ENCODE measurements at regions not wholly inside any gene's neighbourhood (a gene's known extent, or its start where the extent isn't known, plus 50 kb on each side); places are given as distances from the start of the nearest gene placed in this dataset.

- Histone ChIP-seq H3K27ac (no peak overlapping the region), H3K4me3 (no peak overlapping the region), H3K27me3 (replicated peaks; ENCODE audit: insufficient read depth) (no peaks in the 10 kb centered on the region), H3K36me3 (no peaks in the 10 kb centered on the region), H3K4me1 (ENCODE audit: control insufficient read depth in 1 of 2, low read depth in 2 of 2) (no peaks in the 10 kb centered on the region), H3K9me3 (no peaks in the 10 kb centered on the region)
- DNase-seq (ENCODE audit: low spot score) (no peak), ATAC-seq (ENCODE audit: insufficient number of reproducible peaks, low FRiP score, low read depth) (no peak)
- TF ChIP-seq, protein P1, sequence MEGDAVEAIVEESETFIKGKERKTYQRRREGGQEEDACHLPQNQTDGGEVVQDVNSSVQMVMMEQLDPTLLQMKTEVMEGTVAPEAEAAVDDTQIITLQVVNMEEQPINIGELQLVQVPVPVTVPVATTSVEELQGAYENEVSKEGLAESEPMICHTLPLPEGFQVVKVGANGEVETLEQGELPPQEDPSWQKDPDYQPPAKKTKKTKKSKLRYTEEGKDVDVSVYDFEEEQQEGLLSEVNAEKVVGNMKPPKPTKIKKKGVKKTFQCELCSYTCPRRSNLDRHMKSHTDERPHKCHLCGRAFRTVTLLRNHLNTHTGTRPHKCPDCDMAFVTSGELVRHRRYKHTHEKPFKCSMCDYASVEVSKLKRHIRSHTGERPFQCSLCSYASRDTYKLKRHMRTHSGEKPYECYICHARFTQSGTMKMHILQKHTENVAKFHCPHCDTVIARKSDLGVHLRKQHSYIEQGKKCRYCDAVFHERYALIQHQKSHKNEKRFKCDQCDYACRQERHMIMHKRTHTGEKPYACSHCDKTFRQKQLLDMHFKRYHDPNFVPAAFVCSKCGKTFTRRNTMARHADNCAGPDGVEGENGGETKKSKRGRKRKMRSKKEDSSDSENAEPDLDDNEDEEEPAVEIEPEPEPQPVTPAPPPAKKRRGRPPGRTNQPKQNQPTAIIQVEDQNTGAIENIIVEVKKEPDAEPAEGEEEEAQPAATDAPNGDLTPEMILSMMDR (IDR thresholded peaks at IDR 0.05): no peak
Observed at GRCh38 chr15:70209499-70209898, 111.8 kb upstream of the TLE3 start.

DNA sequence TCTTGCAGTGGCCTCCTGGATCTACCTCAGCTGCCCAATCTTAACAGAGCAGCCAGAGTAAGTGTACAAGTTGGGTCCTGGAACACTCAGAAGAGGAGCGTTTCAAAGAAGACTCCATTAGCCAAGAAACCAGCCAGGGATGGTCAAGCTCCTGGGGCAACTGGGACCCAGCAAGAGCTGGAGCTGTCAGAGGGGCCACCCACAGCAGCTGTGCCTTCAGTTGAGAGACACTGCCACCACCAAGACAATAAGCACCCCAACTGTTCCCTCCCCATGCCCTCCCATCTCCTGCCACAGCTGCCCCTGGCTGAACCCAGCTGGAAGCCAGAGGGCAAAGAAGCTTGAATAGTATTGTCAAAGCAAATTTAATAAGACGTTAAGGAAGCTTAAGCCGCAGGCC is 110.6 kb upstream of the TLE3 start:
- no peaks in the 10 kb centered on the region for H3K4me1 ChIP-seq (ENCODE audit: control insufficient read depth in 1 of 2, low read depth in 2 of 2)
- TF ChIP-seq, protein P1 (IDR thresholded peaks at IDR 0.05): no peak

DNA sequence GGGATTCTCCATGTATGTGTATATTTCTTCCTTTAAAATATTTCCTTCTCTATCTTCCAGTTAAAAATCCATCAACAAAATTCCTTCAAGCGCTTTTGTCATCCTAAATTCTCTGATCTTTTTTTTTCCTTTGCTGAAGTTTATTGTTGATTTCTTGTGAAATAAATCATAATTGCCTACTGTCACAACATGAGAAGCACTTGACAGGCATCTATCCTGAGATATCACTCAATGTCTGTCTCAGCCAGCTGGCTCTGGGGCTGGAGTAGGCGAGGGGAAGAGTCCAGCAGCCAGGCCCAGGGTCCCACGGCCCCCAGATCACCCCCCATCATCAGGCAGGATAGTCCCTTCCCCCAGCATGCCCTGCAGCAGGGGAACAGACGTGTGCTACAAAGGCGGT is 109.0 kb upstream of the TLE3 start:
- Histone ChIP-seq H3K4me3 (no peak overlapping the region), H3K27me3 (replicated peaks; ENCODE audit: insufficient read depth) (no peaks in the 10 kb centered on the region), H3K9me3 (no peaks in the 10 kb centered on the region), H3K4me1 (ENCODE audit: control insufficient read depth in 1 of 2, low read depth in 2 of 2) (no peaks in the 10 kb centered on the region), H3K27ac (no peak overlapping the region), H3K36me3 (no peaks in the 10 kb centered on the region)
- ATAC-seq (ENCODE audit: insufficient number of reproducible peaks, low FRiP score, low read depth) (no peak), DNase-seq (ENCODE audit: low spot score) (no peak)
- TF ChIP-seq, protein P1 (IDR thresholded peaks at IDR 0.05): no peak

More for the DNA sequence above, 110.6 kb upstream of the TLE3 start:
- Histone ChIP-seq H3K27ac (no peak overlapping the region), H3K36me3 (no peaks in the 10 kb centered on the region), H3K4me3 (no peak overlapping the region), H3K9me3 (no peaks in the 10 kb centered on the region), H3K27me3 (replicated peaks; ENCODE audit: insufficient read depth) (no peaks in the 10 kb centered on the region)
- ATAC-seq (ENCODE audit: insufficient number of reproducible peaks, low FRiP score, low read depth) (no peak), DNase-seq (ENCODE audit: low spot score) (no peak)

- Histone ChIP-seq H3K36me3 (no peaks in the 10 kb centered on the region), H3K27me3 (replicated peaks; ENCODE audit: insufficient read depth) (no peaks in the 10 kb centered on the region), H3K4me1 (ENCODE audit: control insufficient read depth in 1 of 2, low read depth in 2 of 2) (no peaks in the 10 kb centered on the region), H3K9me3 (no peaks in the 10 kb centered on the region), H3K4me3 (no peak overlapping the region), H3K27ac (no peak overlapping the region)
- ATAC-seq (ENCODE audit: insufficient number of reproducible peaks, low FRiP score, low read depth) (no peak), DNase-seq (ENCODE audit: low spot score) (no peak)
- TF ChIP-seq, protein P1 (IDR thresholded peaks at IDR 0.05): no peak
Observed at GRCh38 chr15:70204652-70205051, 106.9 kb upstream of the TLE3 start.

DNA sequence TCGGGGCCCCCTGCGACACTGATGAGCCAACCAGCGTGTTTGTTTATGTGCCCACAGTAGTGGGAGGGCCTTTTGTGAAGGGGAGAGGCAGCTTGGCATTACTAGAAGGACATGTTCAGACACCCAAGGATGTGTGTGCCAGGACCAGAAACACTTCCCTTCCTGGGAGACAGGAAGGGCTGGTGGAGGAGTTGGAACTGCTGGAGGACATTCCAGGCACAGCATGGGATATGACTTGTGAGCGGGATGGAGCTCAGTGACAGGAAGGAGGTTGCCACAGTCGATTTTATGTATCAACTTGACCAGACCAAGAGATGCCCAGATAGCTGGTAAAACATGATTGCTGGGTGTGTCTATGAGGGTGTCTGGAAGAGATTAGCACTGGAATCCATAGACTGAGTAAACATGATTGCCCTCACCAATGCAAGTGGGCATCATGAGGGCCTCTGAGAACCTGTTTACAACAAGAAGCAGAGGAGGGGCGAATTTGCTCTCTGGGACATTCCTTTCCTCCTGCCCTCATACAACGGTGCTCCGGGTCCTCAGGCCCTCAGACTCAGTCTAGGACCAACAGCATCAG is 106.4 kb upstream of the TLE3 start:
- DNase-seq (ENCODE audit: low spot score): no peak
- no peak for ATAC-seq (ENCODE audit: insufficient number of reproducible peaks, low FRiP score, low read depth)
- H3K36me3 ChIP-seq: no peaks in the 10 kb centered on the region
- H3K4me1 ChIP-seq (ENCODE audit: control insufficient read depth in 1 of 2, low read depth in 2 of 2): no peaks in the 10 kb centered on the region
- H3K27ac ChIP-seq: no peak overlapping the region
- TF ChIP-seq, protein P1 (IDR thresholded peaks at IDR 0.05): no peak
- H3K27me3 ChIP-seq (replicated peaks; ENCODE audit: insufficient read depth): no peaks in the 10 kb centered on the region
- H3K9me3 ChIP-seq: no peaks in the 10 kb centered on the region
- H3K4me3 ChIP-seq: no peak overlapping the region
